GM13977 (cell line): ENCODE measurements at regions not wholly inside any gene's neighbourhood (a gene's known extent, or its start where the extent isn't known, plus 50 kb on each side); places are given as distances from the start of the nearest gene placed in this dataset.

Source experiments
- DNase-seq: peaks from one replicate; pipeline ENCODE4 v3.0.0; 2012; ENCODE audit warnings: low spot score
- CTCF ChIP-seq: IDR thresholded peaks from 2 replicates; pipeline ENCODE4 v1.5.1; 2012; ENCODE audit warnings: mild to moderate bottlenecking, control low read depth; ENCODE audit not compliant: insufficient read depth; ENCODE audit errors: extremely low read depth, missing control alignments
- in situ Hi-C: fragments of 300-500 bp; cut with MboI; formaldehyde crosslinking; loops from one replicate; pipeline ENCODE4 v1.12.0; 2022; ENCODE audit warnings: low sequenced_read_pairs, low pct_unique_long_range_greater_than_20kb, mixed read lengths, inconsistent platforms; ENCODE audit not compliant: unreplicated experiment

- no peak for DNase-seq
- in situ Hi-C loops, result no loop called here
- TF ChIP-seq CTCF, result no peak
Observed at GRCh38 chrX:40205471-40205870, 107.7 kb upstream of the BCOR start.

- no peak for TF ChIP-seq CTCF
- DNase-seq, result no peak
- in situ Hi-C loops, result no loop called here
Observed at GRCh38 chrX:40202456-40202855, 104.7 kb upstream of the BCOR start.

DNA sequence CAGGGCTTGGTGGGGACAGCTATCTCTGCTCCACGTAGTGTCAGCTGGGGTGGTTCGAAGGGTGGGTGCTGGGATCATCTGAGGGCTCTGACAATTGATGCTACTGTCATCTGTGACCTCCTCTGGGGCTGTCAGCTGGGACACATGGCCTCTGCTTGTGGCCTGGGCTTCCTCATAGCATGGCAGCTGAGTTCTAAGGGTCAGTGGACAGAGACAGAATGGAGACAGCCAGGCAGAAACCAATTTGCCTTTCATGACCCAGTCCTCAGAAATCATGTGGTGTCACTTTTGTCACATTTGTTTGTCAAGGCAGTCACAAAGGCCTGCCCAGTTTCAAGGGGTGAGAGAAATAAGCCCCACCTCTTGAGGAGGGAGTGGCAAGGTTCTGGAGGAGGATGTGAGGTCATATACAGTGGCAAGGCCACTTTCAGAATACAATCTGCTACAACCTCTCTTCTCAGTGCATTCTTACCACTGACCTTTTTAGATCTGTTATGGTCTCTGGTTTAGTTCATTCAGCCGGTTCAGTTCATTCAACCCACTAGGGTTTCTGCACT, 103.6 kb upstream of the BCOR start:
- TF ChIP-seq CTCF, result no peak
- in situ Hi-C loops, result no loop called here
- DNase-seq, result peak; percentile 70

DNA sequence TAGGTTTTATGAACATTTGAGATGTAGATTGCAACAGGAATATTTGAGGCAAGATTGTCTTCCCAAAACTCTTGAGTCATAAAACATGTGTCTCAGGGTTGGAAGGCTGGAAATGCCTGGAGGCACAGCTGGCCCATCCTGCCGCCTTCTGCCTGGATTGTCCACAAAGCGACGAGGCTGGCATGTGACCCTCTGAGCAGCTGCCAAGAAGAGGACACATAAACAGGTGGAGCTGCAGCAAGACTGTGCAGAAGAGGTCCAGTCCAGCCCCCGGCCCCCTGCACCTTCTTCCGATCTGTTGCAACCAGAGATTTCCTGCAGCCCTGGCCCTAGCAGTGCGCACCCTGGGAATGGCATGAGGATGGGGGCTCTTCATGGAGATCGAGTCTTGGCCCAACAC, 101.9 kb upstream of the BCOR start:
- in situ Hi-C loops, result no loop called here
- no peak for TF ChIP-seq CTCF
- no peak for DNase-seq

DNA sequence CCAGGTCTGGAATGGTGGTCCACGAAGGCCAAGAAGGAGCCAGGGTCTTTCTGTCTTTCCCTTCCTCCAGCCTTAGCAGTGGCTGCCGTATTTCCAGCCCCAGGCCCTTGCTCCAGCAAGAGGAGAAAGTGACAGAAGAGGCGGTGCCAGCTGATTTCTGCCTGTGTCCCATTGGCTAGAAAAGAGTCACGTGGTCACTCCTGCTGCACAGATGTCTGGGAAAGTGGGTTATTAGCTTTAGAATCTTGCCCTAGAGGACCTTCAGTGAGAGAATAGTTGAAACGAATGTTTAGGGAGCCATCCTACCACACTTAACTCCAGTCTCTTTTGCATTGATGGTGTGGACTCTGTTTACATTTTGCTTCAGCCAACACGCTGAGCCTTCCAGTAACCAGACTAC, 99.3 kb upstream of the BCOR start:
- no peak for TF ChIP-seq CTCF
- DNase-seq, result no peak
- in situ Hi-C loops, result no loop called here

DNA sequence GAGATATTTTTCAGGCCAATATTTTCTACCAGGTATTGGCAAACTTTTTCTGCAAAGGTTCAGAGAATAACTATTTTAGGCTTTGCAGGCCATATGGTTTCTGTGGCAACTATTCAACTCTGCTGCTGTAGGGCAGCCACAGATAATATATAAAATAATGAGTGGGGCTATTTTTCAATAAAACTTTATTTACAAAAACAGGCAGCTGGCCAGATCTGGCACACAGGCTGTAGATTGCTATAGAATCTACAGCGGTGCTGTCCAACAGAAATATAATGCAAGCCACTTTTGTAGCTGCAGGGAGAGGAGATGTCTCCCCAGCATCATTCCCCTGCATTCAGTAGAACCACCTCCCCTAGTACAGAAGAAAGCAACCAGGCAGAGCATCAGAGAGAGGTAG, 97.6 kb upstream of the BCOR start:
- in situ Hi-C loops, result no loop called here
- DNase-seq, result no peak
- TF ChIP-seq CTCF, result no peak

GRCh38 chrX:40192196-40192595, 94.4 kb upstream of the BCOR start:
- in situ Hi-C loops, result no loop called here
- no peak for TF ChIP-seq CTCF
- no peak for DNase-seq
